Panc1 (cell line): ENCODE measurements at regions not wholly inside any gene's neighbourhood (a gene's known extent, or its start where the extent isn't known, plus 50 kb on each side); places are given as distances from the start of the nearest gene placed in this dataset.
"Not testable (repeated sequence)": the region's sequence is repeated elsewhere in the genome, so short reads cannot be mapped to it uniquely, and the experiment has no call there.

Source experiments
- POLR2AphosphoS5 ChIP-seq: IDR thresholded peaks from 2 replicates; pipeline ENCODE4 v1.6.1; 2012; ENCODE audit warnings: mild to moderate bottlenecking, low read depth, low read length, moderate library complexity
- TCF7L2 ChIP-seq: IDR thresholded peaks from 2 replicates; pipeline ENCODE4 v1.6.1; 2011; ENCODE audit warnings: mild to moderate bottlenecking, low read depth, low read length, inconsistent platforms
- TF ChIP-seq, protein P1 (sequence below): fragments of 450-650 bp; IDR thresholded peaks from 2 replicates; pipeline ENCODE4 v1.5.1; 2017; ENCODE audit warnings: mild to moderate bottlenecking

DNA sequence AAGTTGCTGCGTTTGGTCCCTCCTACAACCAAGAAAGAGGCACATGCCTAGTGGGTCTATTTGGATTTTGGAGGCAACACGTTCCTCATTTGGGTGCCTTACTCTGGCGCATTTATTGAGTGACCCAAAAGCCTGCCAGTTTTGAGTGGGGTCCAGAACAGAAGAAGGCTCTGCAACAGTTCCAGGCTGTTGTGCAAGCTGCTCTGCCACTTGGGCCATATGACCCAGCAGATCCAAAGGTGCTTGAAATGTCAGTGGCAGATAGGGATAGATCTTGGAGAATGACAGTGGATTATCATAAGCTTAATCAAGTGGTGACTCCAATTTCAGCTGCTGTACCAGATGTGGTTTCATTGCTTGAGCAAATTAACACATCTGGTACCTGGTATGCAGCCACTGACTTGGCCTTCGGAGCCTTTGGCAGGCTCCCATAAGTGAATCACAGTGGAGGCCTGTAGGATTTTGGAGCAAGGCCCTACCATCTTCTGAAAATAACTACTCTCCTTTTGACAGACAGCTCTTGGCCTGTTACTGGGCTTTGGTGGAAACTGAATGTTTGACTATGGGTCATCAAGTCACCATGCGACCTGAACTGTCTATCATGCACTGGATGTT is 105.4 kb upstream of the NPAS2 start:
- TF ChIP-seq, protein P1, sequence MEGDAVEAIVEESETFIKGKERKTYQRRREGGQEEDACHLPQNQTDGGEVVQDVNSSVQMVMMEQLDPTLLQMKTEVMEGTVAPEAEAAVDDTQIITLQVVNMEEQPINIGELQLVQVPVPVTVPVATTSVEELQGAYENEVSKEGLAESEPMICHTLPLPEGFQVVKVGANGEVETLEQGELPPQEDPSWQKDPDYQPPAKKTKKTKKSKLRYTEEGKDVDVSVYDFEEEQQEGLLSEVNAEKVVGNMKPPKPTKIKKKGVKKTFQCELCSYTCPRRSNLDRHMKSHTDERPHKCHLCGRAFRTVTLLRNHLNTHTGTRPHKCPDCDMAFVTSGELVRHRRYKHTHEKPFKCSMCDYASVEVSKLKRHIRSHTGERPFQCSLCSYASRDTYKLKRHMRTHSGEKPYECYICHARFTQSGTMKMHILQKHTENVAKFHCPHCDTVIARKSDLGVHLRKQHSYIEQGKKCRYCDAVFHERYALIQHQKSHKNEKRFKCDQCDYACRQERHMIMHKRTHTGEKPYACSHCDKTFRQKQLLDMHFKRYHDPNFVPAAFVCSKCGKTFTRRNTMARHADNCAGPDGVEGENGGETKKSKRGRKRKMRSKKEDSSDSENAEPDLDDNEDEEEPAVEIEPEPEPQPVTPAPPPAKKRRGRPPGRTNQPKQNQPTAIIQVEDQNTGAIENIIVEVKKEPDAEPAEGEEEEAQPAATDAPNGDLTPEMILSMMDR, result not testable (repeated sequence)
- TF ChIP-seq TCF7L2, POLR2AphosphoS5: not testable (repeated sequence)
